ENCODE measurements at regions not wholly inside any gene's neighbourhood (a gene's known extent, or its start where the extent isn't known, plus 50 kb on each side); places are given as distances from the start of the nearest gene placed in this dataset.

DNA sequence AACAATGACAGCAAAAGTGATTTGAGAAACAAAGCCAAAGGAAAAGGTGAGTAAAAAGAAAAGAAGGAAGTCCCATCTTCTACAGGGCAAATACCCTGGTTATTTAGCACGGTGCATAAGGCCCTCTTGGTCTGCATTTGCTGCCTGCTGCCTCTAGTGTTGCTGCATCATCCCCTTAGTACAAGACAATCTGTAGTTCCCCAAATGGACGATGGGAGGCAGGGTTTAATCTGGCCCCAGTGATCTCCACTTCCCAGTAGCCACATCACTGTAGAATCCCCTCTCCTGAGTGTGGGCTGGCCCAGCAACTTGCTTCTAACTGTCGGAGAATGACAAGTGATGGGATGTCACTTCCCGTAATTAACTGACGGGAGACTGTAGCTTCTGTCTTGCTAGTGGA lies 85.1 kb downstream of the CTAGE1 start:
- no peak for DNase-seq (ENCODE audit: low read depth in 2 of 2, low spot score in 1 of 2)

DNA sequence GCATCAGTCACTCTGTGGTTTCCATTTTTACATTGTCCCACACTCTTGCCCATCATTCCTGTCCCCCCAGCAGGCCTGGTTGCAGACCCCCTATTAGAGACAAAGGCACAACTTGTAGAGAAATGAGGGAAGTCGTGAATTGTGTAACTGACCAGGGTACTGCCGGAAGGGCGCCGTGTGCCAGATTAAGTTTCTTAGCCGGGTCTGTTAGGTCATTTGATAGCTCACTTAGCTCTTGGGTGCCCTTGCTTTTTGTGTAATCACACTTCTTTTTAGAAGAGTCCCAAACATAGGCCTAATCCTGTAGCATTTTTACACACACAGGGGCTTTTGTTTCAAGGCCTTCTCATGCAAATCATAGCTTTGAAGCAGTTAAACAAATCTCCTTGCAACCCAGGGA lies 87.2 kb downstream of the CTAGE1 start:
- DNase-seq (ENCODE audit: low read depth in 2 of 2, low spot score in 1 of 2) = no peak

DNA sequence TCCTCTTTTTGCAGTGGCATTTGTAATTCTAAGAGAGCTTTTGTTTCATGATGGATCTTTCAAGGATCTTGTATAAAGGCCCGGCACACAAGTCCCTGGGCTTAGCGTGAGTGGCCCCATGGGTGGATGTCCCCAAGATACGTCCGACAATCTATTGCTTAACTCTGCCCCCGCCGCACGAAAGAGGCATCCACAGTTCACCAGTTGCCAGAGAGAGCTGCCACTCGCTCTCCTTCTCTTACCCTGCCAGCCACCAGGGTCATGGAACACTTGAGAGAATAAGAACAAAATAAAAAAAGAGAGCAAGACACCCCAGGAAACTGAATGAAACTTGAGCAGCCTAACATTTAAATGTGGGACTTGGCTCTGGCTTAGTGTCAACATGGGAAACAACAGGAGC lies 92.3 kb downstream of the CTAGE1 start:
- no peak for DNase-seq (ENCODE audit: low read depth in 2 of 2, low spot score in 1 of 2)

DNA sequence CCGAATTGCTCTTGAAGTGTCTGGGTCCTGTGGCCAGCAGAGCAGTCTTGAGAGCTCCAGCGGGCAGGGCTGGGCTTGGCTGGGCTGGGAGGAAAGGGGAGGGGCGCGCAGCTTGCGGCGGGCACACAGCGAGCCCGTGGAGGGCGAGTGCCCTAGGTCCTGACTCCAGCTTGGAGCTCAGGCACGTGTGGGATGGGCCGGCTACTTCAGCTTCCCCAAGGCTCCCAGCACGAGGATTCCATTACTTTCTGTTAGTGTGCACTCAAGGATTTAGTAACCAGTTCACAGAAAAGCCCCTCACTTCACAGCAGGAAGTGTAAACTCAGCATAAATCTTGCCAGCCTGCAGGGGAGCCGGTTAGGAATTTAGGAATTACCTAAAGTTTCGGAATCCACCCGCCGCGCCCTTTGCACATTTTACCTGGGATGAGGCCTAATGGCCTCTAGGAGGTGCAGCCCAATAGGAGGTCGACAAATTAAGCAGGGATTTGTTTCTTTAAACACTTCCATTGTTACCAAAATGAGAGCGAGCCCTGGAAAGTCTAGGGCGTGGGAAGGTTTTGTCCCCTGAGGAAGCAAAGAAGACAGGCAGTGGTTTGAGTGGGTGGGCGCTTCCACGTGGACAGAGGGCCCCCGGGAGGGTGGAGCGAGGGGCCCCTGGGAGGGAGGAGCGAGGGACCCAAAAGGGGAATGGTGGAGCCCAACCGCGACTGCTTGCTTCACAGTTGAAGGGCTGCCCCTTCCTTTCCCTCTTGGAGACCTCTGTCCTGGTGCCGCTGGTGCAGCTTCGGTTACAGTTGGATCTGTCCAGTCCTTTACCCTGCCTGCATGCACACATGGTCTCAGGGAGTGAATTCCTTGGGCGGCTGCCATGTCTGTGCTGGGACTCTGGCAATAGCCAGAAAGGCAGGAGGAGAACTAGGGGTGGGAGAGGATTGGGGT lies 93.3 kb downstream of the CTAGE1 start:
- no peak for DNase-seq (ENCODE audit: low read depth in 2 of 2, low spot score in 1 of 2)

DNA sequence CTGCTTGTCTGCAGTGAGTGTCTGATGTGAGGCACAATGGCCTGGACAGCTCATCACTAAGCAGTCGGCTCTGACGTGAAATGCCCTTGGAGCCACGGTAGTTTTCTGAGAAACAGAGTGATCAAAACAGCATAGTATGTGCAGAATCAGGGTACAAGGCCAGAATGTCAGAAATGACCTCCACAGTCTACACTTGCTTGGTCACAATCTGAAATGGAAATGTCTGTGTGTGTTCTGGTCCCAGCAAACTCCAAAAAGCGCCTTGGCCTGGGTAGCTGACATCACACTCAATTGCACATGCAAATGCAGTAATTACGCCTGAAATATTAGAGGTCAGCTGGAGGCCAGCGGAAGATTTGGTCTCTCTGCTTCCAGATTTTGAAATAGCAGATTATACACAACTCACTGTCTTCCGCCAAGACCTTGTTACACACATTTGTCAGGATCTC lies 95.4 kb downstream of the CTAGE1 start:
- no peak for DNase-seq (ENCODE audit: low read depth in 2 of 2, low spot score in 1 of 2)

DNA sequence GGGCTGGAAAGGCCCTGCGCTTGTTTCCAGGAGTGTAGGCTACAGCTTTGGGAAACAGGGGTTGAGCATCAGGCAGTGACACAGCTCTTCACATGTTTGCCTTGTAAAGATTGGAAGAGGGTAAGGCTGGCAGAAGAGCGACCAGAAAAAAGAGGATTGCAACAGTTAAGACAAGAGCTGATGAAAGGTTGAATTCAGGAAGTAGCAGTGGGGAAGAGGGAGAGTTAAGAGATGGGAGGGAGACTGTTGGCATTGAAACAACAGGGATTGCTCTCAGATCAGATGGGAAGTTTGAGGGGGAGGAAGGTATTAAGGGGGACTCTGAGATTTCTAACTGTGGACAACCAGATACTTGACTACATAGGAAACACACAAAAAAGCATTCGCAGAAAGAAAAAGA lies 96.9 kb downstream of the CTAGE1 start:
- no peak for DNase-seq (ENCODE audit: low read depth in 2 of 2, low spot score in 1 of 2)

DNA sequence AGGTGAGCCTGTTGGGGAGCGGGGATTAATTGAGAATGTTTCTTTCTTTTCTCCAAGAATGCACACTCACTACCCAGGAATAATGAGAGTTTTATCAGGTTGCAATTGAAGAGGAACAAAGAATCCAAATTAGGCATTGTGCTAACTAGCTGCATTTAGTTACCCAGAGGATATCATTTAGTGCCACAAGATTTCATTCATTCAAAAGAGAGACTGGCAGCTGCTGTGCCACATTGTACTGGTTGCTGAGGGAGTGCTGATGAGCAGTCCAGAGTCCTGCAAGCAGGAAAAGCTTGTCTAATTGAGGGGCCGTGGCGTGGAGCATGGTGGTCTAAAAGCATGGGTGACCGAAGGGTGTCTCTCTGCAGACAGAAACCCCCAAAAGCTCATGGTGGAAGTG lies 97.6 kb downstream of the CTAGE1 start:
- no peak for DNase-seq (ENCODE audit: low read depth in 2 of 2, low spot score in 1 of 2)

DNA sequence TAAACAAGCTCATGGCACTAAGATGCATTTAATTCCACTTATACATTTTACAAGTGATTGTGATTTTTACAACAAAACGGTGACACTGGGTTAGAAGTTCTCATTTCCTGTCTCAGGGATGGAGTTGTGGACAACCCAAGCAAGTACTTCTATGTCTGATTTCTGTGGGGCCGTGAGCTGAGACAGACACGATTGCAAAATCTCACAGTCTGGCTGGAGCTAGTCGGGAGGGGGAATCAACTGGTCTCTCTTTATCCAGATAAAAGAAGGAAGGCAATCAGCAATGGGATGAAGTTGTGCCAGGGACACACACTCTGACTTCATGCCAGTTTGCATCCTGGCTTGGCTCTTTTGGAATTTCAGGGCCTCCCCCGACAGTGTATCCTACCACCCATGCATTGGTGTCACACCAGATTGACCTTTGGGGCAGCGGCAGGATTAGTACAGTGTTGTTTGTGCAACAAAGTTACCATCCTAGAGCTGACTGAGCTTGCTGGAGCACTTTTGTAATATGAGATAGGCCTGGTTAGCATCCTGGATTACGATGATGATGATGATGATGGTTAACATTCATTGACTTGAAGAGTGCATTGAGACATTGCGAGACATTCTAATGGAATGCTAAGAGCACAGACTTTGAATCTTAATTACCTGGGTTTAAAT lies 98.8 kb downstream of the CTAGE1 start:
- DNase-seq (ENCODE audit: low read depth in 2 of 2, low spot score in 1 of 2) = no peak

DNA sequence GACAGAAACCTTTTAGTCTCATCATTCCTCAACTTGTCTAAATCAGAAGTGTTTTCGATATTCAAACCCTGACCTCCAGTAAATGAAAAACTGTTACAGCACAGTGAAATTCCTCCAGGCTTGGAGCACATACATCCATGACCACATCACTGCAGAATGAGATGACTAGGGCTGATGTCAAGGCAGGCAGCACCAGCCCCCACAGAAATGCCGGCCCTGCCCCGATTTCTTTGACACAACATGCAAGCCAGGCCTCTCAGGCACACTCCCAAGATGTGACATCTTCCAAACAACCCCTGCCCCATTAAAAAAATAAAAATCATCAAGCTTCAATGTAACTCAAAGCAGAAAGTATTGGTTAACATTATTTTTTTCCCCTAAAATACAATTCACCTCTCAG lies 103.3 kb downstream of the CTAGE1 start:
- DNase-seq (ENCODE audit: low read depth in 2 of 2, low spot score in 1 of 2) = no peak

DNA sequence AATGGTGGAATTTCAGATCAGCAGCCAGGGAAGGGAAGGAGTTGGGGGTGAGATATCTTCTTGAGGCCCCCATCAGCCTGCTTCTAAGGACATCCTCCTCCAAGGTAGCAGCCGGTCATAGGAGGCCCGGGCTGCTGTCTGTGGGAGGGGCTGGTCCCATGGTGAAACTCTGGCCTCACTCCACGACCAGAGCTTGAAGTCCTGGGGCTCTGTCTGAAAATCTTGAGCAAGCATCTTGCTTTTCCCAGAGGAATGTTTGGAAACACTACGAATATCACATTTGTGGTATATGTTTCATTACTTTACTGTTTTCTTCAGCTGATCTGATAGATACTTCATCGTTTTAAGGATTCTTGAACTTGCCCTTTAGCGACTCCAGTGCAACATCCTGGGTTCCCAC lies 103.7 kb downstream of the CTAGE1 start:
- DNase-seq (ENCODE audit: low read depth in 2 of 2, low spot score in 1 of 2) = no peak

DNA sequence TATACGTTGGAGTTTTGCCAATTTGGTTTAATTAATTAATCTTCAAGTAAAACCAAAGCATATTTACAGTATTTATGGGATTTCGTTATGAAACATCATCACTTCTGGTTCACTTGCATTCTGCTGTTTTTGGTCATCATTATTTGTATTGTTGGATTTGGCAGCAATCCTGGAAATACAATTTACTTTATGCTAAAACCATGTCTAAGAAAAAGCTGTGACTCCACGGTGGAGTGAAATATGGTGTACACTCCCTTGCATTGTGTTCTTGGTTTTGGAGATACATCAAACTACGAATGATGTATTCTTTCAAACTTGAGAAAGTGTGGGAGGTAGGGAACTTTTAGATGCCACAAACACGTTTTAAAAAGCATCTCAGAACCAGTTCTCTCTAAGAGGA lies 106.4 kb downstream of the CTAGE1 start:
- DNase-seq (ENCODE audit: low read depth in 2 of 2, low spot score in 1 of 2) = no peak

DNA sequence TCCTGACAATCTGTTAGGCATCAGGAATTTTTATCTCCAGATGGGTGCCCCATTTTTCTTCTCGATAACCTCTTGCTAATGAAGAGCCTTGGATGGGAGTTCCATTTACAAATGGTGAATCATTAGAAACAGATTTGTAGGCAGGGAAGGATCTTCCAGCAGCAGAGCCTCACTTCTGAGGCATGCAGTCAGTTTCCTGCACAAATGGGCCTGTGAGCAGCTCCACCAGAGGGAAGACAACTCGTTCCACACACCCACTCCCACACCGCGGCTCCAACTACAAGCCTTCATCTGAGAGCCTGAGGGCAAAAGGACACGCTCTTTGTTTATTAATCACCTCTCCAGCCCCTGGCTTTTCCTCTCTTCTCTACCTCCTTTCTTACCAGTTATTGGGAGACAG lies 108.5 kb downstream of the CTAGE1 start:
- no peak for DNase-seq (ENCODE audit: low read depth in 2 of 2, low spot score in 1 of 2)

DNA sequence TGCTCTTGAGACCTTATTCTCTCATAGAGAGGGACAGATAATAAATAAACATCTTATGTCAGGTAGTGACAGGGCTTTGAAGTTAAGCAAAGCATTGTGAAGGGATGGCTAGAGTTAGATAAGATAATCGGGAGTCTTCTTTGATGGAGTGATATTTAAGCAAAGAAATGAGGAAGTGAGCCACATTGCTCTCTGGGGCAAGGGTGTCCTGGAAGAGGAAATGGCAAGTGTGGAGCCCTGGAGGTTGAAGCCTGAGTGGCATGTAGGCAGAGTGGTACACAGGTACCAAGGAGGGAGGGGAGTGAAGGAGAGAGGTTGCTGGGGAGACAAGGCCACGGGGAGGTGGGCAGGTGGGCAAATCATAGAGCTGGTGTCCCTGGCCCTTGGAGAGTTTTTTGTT lies 110.2 kb downstream of the CTAGE1 start:
- DNase-seq (ENCODE audit: low read depth in 2 of 2, low spot score in 1 of 2) = no peak

DNA sequence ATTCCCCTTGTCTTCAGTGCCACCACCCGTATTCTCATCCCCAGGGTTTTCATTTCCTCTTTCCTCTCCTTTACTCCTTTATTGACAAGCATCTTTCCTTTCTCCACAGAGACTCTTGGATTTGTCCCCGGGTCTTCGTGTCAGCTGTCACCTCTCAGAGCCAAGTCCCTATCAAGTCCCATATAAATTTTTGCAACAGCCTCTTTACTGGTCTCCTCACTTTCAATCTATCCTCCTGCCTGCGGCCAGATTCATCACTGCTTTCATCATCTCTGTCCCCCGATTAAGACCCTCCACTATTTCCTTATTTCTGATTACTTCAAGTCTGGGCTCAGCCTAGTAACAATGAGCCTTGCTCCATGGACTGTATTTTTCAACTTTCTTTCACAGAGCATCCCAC lies 113.8 kb downstream of the CTAGE1 start:
- DNase-seq (ENCODE audit: low read depth in 2 of 2, low spot score in 1 of 2) = no peak

DNA sequence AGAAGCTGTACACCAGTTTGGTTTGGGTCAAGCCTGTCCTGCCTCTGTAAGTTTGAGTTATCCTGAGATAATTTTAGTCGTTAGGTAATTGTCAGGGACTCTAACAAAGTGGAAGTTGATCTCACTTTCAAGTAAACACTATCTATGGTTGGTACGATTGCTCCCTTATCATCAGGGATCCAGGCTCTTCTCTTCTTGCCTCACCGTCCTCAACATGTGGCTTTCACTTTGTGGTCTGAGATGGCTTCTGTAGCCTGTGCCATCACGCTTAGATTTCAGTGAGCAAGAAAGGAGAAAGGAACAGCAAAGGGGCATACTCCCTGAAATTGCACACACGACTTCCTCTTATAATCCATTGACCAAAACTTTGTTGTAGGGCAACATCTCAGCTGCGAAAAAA lies 115.6 kb downstream of the CTAGE1 start:
- no peak for DNase-seq (ENCODE audit: low read depth in 2 of 2, low spot score in 1 of 2)

DNA sequence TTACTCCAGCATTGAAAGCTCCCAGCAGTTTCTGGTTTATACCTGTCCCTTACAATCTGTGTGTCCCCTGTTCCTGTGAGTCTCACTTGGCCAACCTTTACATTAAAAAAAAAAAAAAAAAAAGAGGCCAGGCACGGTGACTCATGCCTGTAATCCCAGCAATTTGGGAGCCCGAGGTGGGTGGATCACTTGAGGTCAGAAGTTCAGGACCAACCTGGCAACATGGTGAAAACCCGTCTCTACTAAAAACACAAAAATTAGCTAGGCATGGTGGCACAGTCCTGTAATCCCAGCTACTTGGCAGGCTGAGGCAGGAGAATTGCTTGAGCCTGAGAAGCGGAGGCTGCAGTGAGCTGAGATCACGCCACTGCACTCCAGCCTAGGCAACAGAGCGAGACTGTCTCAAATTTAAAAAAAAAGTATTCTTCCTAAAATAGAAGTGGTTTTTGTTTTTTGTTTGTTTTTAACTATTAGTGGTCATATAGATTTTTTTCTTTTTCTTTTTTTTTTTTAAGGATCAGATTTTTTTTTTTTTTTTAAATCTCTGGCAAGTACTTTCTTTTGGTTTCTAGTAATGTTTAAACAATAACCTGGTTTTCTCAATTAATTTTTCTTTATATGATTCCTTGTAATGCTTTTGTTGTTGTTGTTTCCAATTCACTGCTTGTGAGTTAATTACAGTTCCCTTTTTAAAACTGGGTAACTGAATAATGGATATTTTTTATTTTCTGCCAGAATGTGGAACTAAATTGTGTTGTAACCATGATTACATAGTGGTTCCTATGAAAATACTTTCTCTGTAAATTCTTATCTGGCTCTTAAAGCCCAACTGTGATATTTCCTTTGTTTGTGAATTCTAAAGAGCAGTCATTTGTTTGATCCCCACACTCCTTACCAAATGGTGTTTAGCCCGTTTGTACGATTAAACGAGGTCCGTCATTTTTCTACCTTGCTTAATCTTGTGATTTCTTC lies 116.8 kb downstream of the CTAGE1 start:
- DNase-seq (ENCODE audit: low read depth in 2 of 2, low spot score in 1 of 2) = no peak

DNA sequence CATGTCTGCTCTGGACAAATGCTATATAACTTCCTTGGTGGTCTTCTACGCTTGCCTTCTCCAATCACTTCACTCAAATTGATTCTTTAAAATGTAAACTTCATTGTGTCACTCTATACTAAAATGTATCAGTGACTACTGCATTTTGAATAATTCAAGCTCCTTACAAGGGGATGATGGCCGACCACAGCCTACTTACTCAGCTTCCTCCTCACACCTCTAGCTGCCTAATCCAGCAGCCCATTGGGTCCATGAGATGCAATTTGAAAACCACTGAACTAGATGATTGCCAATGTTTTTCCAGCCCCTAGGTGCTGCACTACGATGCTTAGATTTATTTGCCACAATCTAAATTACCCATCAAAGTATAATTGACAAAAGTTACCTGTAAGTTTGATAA lies 120.7 kb downstream of the CTAGE1 start:
- DNase-seq (ENCODE audit: low read depth in 2 of 2, low spot score in 1 of 2) = no peak

DNA sequence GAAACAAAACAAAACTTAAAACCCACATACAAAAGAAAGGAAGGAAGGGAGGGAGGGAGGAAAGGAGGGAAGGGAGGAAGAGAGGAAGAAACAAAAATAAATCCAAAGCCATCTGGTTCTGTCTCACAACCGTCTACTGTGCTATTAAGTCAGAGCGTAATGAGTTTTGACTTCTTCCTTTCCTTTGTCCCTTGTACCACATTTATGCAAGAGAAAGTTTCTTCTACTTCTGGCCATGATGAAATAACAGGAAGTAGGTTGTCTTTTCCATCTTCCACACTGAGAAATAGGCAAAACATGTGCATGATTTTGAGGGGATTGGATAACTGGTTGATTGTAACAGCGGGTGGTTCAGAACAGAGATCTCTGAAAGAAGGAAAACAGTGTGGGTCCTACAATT lies 121.4 kb downstream of the CTAGE1 start:
- DNase-seq (ENCODE audit: low read depth in 2 of 2, low spot score in 1 of 2) = no peak

DNA sequence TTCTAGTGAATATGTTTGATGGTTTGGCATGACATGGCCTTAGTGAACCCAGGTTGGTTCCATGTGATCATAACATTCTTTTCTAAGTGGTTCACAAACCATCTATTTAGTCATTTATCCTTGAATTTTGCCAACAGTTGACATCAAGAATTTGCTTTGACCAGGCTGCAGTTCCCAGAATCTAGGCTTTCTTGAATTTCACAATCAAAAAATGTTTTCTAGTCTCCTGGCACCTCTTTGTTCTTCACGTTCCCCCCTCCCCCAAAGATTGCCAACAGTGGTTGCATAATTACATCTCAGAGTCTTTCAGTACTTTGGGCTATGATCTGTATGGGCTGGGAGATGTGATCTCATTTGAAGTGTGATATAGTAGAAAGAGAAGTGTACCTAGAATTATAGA lies 124.0 kb downstream of the GATA6 start:
- DNase-seq (ENCODE audit: low read depth in 2 of 2, low spot score in 1 of 2) = no peak

DNA sequence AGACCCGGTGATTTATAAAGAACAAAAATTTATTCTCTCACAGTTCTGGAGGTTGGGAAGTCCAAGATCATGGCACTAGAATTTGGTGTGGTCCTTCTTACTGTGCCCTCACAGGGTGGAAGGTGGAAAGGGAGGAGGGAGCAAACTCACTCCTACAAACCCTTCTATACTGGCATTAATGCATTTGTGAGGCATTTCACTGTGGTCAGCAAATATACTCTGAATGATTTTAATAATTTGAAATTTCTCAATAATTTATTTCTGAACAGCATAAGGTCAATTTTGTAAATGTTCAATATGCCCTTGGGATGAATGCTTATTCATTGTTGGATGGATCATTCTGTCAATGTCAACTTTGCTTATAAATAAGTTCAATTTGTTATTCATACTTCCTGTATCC lies 120.6 kb downstream of the GATA6 start:
- DNase-seq (ENCODE audit: low read depth in 2 of 2, low spot score in 1 of 2) = no peak

DNA sequence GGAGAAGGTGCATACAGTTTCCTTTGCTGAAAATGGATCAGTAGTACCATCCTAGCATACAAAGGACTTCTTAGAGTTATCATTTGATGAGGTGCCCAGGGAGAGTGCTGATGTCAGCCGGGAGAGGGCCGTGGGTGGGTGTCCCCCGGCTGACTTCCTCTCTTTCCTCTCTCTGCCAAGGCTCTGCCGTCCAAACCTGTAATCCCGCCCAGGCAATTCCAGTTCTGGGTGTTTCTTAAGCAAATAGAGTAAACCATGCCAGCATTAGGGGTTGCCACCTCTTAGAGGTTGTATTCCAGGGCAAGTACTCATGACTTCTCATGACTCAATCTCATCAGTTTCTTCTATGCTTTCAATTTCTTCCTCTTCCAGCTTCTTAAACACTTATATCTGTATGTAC lies 117.2 kb downstream of the GATA6 start:
- no peak for DNase-seq (ENCODE audit: low read depth in 2 of 2, low spot score in 1 of 2)
